ENCODE measurements at regions not wholly inside any gene's neighbourhood (a gene's known extent, or its start where the extent isn't known, plus 50 kb on each side); places are given as distances from the start of the nearest gene placed in this dataset.

DNA sequence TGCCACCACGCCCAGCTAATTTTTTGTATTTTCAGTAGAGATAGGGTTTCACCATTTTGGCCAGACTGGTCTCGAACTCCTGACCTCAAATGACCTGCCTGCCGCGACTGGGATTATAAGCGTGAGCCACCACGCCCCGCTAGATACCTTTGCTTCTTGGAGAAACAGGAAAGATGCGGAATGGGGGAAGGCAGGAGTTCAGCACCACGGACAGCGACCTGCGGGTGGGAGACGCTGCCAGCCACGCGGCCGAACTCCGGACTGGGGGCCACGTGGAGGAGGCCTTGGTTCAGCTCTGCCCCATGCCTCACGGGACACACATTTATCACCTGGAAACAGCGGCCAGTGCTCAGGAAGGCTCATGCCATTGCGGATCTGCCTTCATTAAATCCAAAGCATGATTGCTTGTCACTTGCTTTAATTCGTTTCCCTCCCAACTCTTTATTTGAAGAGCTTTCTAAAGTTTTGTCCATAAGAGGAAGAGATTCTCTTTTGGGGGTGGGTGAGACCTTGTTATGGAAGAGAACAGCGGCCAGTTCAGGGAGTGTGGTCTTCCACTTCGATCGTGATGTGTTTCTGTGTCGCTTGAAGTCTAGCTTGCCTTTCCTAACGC lies 219.9 kb downstream of the ENGASE start (continued):
- TF ChIP-seq, protein P1, sequence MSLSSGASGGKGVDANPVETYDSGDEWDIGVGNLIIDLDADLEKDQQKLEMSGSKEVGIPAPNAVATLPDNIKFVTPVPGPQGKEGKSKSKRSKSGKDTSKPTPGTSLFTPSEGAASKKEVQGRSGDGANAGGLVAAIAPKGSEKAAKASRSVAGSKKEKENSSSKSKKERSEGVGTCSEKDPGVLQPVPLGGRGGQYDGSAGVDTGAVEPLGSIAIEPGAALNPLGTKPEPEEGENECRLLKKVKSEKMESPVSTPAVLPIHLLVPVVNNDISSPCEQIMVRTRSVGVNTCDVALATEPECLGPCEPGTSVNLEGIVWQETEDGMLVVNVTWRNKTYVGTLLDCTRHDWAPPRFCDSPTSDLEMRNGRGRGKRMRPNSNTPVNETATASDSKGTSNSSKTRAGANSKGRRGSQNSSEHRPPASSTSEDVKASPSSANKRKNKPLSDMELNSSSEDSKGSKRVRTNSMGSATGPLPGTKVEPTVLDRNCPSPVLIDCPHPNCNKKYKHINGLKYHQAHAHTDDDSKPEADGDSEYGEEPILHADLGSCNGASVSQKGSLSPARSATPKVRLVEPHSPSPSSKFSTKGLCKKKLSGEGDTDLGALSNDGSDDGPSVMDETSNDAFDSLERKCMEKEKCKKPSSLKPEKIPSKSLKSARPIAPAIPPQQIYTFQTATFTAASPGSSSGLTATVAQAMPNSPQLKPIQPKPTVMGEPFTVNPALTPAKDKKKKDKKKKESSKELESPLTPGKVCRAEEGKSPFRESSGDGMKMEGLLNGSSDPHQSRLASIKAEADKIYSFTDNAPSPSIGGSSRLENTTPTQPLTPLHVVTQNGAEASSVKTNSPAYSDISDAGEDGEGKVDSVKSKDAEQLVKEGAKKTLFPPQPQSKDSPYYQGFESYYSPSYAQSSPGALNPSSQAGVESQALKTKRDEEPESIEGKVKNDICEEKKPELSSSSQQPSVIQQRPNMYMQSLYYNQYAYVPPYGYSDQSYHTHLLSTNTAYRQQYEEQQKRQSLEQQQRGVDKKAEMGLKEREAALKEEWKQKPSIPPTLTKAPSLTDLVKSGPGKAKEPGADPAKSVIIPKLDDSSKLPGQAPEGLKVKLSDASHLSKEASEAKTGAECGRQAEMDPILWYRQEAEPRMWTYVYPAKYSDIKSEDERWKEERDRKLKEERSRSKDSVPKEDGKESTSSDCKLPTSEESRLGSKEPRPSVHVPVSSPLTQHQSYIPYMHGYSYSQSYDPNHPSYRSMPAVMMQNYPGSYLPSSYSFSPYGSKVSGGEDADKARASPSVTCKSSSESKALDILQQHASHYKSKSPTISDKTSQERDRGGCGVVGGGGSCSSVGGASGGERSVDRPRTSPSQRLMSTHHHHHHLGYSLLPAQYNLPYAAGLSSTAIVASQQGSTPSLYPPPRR (CRISPR knock-in tag; IDR thresholded peaks at IDR 0.05; ENCODE audit: borderline replicate concordance), result no peak; the same call in 1 of the 2 replicates
- TF ChIP-seq ZNF549 (CRISPR knock-in tag; IDR thresholded peaks at IDR 0.05) (0 out of 2 replicates have a peak, but pooled peaks have one; percentile 66), KLF13 (CRISPR knock-in tag; IDR thresholded peaks at IDR 0.05) (peak; percentile 93), IKZF4 (CRISPR knock-in tag; IDR thresholded peaks at IDR 0.05; ENCODE audit: borderline replicate concordance, low read depth, not compliant biosample characterization) (peak; percentile 96), HDAC6 (IDR thresholded peaks at IDR 0.05; ENCODE audit: low read depth, low read length) (no peak), CHCHD3 (CRISPR knock-in tag; IDR thresholded peaks at IDR 0.05) (peak; percentile 90; the same call in 1 of the 2 replicates), ZNF468 (CRISPR knock-in tag; IDR thresholded peaks at IDR 0.05) (no peak), NR2F6 (IDR thresholded peaks at IDR 0.05) (no peak), NR2F6 (CRISPR knock-in tag; IDR thresholded peaks at IDR 0.05) (peak; percentile 51), ZNF772 (CRISPR knock-in tag; IDR thresholded peaks at IDR 0.05) (peak; percentile 96), ZNF564 (CRISPR knock-in tag; IDR thresholded peaks at IDR 0.05) (peak; percentile 89; the same call in 1 of the 2 replicates), ZNF33A (CRISPR knock-in tag; IDR thresholded peaks at IDR 0.05; ENCODE audit: borderline replicate concordance) (no peak), HNRNPL (IDR thresholded peaks at IDR 0.05; ENCODE audit: low read depth, low read length) (no peak), SMARCE1 (IDR thresholded peaks at IDR 0.05; ENCODE audit: borderline replicate concordance) (no peak), ZNF296 (CRISPR knock-in tag; conservative IDR thresholded peaks at IDR 0.05) (peak; percentile 72; the same call in 1 of the 2 replicates), DNMT1 (CRISPR knock-in tag; IDR thresholded peaks at IDR 0.05) (peak; percentile 75; the same call in 1 of the 2 replicates), DNMT3B (CRISPR knock-in tag; conservative IDR thresholded peaks at IDR 0.05) (peak; percentile 98), ZNF354B (CRISPR knock-in tag; IDR thresholded peaks at IDR 0.05) (0 out of 2 replicates have a peak, but pooled peaks have one; percentile 56), TBP (CRISPR knock-in tag; IDR thresholded peaks at IDR 0.05) (no peak), TBX3 (IDR thresholded peaks at IDR 0.05; ENCODE audit: borderline replicate concordance) (no peak)
- TF ChIP-seq, protein P2, sequence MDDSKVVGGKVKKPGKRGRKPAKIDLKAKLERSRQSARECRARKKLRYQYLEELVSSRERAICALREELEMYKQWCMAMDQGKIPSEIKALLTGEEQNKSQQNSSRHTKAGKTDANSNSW (CRISPR knock-in tag; IDR thresholded peaks at IDR 0.05; ENCODE audit: borderline replicate concordance), result peak; percentile 76; the same call in 1 of the 2 replicates
- TF ChIP-seq, protein P3, sequence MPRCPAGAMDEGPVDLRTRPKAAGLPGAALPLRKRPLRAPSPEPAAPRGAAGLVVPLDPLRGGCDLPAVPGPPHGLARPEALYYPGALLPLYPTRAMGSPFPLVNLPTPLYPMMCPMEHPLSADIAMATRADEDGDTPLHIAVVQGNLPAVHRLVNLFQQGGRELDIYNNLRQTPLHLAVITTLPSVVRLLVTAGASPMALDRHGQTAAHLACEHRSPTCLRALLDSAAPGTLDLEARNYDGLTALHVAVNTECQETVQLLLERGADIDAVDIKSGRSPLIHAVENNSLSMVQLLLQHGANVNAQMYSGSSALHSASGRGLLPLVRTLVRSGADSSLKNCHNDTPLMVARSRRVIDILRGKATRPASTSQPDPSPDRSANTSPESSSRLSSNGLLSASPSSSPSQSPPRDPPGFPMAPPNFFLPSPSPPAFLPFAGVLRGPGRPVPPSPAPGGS (CRISPR knock-in tag; IDR thresholded peaks at IDR 0.05), result peak; percentile 74; the same call in 1 of the 2 replicates
- TF ChIP-seq, protein P4, sequence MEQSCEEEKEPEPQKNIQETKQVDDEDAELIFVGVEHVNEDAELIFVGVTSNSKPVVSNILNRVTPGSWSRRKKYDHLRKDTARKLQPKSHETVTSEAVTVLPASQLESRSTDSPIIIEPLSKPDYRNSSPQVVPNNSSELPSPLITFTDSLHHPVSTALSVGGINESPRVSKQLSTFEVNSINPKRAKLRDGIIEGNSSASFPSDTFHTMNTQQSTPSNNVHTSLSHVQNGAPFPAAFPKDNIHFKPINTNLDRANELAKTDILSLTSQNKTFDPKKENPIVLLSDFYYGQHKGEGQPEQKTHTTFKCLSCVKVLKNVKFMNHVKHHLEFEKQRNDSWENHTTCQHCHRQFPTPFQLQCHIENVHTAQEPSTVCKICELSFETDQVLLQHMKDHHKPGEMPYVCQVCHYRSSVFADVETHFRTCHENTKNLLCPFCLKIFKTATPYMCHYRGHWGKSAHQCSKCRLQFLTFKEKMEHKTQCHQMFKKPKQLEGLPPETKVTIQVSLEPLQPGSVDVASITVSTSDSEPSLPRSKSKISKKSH (CRISPR knock-in tag; IDR thresholded peaks at IDR 0.05; ENCODE audit: borderline replicate concordance), result peak; percentile 97
- TF ChIP-seq, protein P5, sequence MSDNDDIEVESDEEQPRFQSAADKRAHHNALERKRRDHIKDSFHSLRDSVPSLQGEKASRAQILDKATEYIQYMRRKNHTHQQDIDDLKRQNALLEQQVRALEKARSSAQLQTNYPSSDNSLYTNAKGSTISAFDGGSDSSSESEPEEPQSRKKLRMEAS (IDR thresholded peaks at IDR 0.05), result peak; percentile 94

All from HepG2 (cell line).